IMR-90 (cell line): ENCODE measurements at regions not wholly inside any gene's neighbourhood (a gene's known extent, or its start where the extent isn't known, plus 50 kb on each side); places are given as distances from the start of the nearest gene placed in this dataset.

Experiments used
- CEBPB ChIP-seq: IDR thresholded peaks from 2 replicates; pipeline ENCODE4 v1.6.1; 2012; ENCODE audit warnings: low read depth, low read length, improper control_type of control experiment
- CHD1 ChIP-seq: IDR thresholded peaks from 2 replicates; pipeline ENCODE4 v1.6.1; 2012; ENCODE audit warnings: low read depth, low read length, improper control_type of control experiment
- FOS ChIP-seq: fragments of 150-350 bp; IDR thresholded peaks from 2 replicates; pipeline ENCODE4 v1.6.1; 2016; ENCODE audit warnings: low read depth, low read length
- MAZ ChIP-seq: IDR thresholded peaks from 2 replicates; pipeline ENCODE4 v1.6.1; 2012; ENCODE audit warnings: low read depth, mild to moderate bottlenecking, low read length, improper control_type of control experiment, moderate library complexity, borderline replicate concordance
- MXI1 ChIP-seq: IDR thresholded peaks from 2 replicates; pipeline ENCODE4 v1.6.1; 2012; ENCODE audit warnings: low read depth, mild to moderate bottlenecking, low read length, moderate library complexity, borderline replicate concordance
- NFE2L2 ChIP-seq: fragments of 150-350 bp; IDR thresholded peaks from 2 replicates; pipeline ENCODE4 v1.6.1; 2016; ENCODE audit warnings: low read depth, mild to moderate bottlenecking, low read length
- POLR2A ChIP-seq: IDR thresholded peaks from 2 replicates; pipeline ENCODE4 v1.6.1; 2012; ENCODE audit warnings: mild to moderate bottlenecking, low read depth, low read length
- RAD21 ChIP-seq: IDR thresholded peaks from 2 replicates; pipeline ENCODE4 v1.6.1; 2012; ENCODE audit warnings: low read length, improper control_type of control experiment
- RCOR1 ChIP-seq: IDR thresholded peaks from 2 replicates; pipeline ENCODE4 v1.6.1; 2012; ENCODE audit warnings: mild to moderate bottlenecking, low read length, improper control_type of control experiment; ENCODE audit not compliant: insufficient replicate concordance
- SMC3 ChIP-seq: fragments of 150-350 bp; IDR thresholded peaks from 2 replicates; pipeline ENCODE4 v1.6.1; 2016; ENCODE audit warnings: low read depth, mild to moderate bottlenecking, antibody characterized with exemption, low read length, moderate library complexity
- TF ChIP-seq, protein P1 (sequence below): fragments of 150-350 bp; IDR thresholded peaks from 2 replicates; pipeline ENCODE4 v1.6.1; 2017; ENCODE audit warnings: mild to moderate bottlenecking, antibody characterized with exemption, low read length, low read depth
- TF ChIP-seq, protein P2 (sequence below): conservative IDR thresholded peaks from 2 replicates; pipeline ENCODE4 v1.5.1; 2012; ENCODE audit warnings: mild to moderate bottlenecking, low read depth, low read length, improper control_type of control experiment
- TF ChIP-seq, protein P3 (sequence below): fragments of 150-350 bp; IDR thresholded peaks from 2 replicates; pipeline ENCODE4 v1.6.1; 2016; ENCODE audit warnings: low read depth, mild to moderate bottlenecking, low read length, moderate library complexity, borderline replicate concordance

DNA sequence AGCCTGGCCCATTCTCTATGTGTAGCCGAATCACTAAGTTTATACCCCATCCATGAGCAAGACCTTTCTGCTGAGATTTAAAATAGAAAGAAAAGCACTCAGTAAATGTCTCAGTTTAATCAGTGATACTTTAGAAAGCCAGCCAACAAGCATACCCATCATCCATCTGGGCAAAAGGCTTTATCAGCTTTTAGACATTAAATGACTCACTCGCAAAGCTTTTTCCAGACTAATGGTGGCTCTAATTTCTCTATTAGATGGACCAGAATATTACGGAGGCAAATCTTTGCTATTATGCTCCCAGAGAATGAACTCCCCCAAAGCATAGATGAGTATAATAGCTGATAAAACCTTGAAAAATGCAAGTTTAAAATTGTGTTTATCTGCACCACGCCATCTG lies 727.8 kb downstream of the GBE1 start:
- TF ChIP-seq, protein P1, sequence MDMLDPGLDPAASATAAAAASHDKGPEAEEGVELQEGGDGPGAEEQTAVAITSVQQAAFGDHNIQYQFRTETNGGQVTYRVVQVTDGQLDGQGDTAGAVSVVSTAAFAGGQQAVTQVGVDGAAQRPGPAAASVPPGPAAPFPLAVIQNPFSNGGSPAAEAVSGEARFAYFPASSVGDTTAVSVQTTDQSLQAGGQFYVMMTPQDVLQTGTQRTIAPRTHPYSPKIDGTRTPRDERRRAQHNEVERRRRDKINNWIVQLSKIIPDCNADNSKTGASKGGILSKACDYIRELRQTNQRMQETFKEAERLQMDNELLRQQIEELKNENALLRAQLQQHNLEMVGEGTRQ: no peak
- no peak for TF ChIP-seq CEBPB
- TF ChIP-seq, protein P2, sequence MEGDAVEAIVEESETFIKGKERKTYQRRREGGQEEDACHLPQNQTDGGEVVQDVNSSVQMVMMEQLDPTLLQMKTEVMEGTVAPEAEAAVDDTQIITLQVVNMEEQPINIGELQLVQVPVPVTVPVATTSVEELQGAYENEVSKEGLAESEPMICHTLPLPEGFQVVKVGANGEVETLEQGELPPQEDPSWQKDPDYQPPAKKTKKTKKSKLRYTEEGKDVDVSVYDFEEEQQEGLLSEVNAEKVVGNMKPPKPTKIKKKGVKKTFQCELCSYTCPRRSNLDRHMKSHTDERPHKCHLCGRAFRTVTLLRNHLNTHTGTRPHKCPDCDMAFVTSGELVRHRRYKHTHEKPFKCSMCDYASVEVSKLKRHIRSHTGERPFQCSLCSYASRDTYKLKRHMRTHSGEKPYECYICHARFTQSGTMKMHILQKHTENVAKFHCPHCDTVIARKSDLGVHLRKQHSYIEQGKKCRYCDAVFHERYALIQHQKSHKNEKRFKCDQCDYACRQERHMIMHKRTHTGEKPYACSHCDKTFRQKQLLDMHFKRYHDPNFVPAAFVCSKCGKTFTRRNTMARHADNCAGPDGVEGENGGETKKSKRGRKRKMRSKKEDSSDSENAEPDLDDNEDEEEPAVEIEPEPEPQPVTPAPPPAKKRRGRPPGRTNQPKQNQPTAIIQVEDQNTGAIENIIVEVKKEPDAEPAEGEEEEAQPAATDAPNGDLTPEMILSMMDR: no peak
- TF ChIP-seq POLR2A: no peak
- no peak for TF ChIP-seq SMC3
- TF ChIP-seq MAZ: no peak
- no peak for TF ChIP-seq FOS
- no peak for TF ChIP-seq MXI1
- TF ChIP-seq, protein P3, sequence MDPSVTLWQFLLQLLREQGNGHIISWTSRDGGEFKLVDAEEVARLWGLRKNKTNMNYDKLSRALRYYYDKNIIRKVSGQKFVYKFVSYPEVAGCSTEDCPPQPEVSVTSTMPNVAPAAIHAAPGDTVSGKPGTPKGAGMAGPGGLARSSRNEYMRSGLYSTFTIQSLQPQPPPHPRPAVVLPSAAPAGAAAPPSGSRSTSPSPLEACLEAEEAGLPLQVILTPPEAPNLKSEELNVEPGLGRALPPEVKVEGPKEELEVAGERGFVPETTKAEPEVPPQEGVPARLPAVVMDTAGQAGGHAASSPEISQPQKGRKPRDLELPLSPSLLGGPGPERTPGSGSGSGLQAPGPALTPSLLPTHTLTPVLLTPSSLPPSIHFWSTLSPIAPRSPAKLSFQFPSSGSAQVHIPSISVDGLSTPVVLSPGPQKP: no peak
- TF ChIP-seq RCOR1: no peak
- no peak for TF ChIP-seq RAD21
- TF ChIP-seq NFE2L2: no peak
- no peak for TF ChIP-seq CHD1
